ENCODE measurements at regions not wholly inside any gene's neighbourhood (a gene's known extent, or its start where the extent isn't known, plus 50 kb on each side); places are given as distances from the start of the nearest gene placed in this dataset.

GRCh38 chr5:74081126-74081525, 455.1 kb downstream of the ARHGEF28 start:
- TF ChIP-seq REST (IDR thresholded peaks at IDR 0.05; ENCODE audit: unreplicated experiment) = no peak
- TF ChIP-seq CTCF (conservative IDR thresholded peaks at IDR 0.05; ENCODE audit: low read depth in 2 of 2) = no peak
- no peak for TF ChIP-seq POLR2AphosphoS5 (IDR thresholded peaks at IDR 0.05; ENCODE audit: low read depth)

Data from GM23338 (cell line).